ENCODE measurements at regions not wholly inside any gene's neighbourhood (a gene's known extent, or its start where the extent isn't known, plus 50 kb on each side); places are given as distances from the start of the nearest gene placed in this dataset.
"Not testable (repeated sequence)": the region's sequence is repeated elsewhere in the genome, so short reads cannot be mapped to it uniquely, and the experiment has no call there.

GRCh38 chr4:146124023-146124680 is 51.4 kb upstream of the LSM6 start:
- DNase-seq: peak; percentile 1

GRCh38 chr4:146123231-146123630 is 52.3 kb upstream of the LSM6 start:
- no peak for DNase-seq

GRCh38 chr4:146122398-146122797 is 53.1 kb upstream of the LSM6 start:
- DNase-seq: no peak

- no peak for DNase-seq
Measured at GRCh38 chr4:146121757-146122156, 53.8 kb upstream of the LSM6 start.

GRCh38 chr4:146119845-146120404 is 55.6 kb upstream of the LSM6 start:
- DNase-seq: no peak

GRCh38 chr4:146114066-146114465 is 61.5 kb upstream of the LSM6 start:
- no peak for DNase-seq

- DNase-seq: no peak
Measured at GRCh38 chr4:146113171-146113570, 62.3 kb upstream of the LSM6 start.

GRCh38 chr4:146112389-146112788 is 63.1 kb upstream of the LSM6 start:
- peak; percentile 2 for DNase-seq

- DNase-seq: peak; percentile 43
Measured at GRCh38 chr4:146110871-146111485, 64.5 kb upstream of the LSM6 start.

GRCh38 chr4:146108756-146109155 is 66.8 kb upstream of the LSM6 start:
- DNase-seq: no peak

GRCh38 chr4:146107587-146108240 is 67.8 kb upstream of the LSM6 start:
- no peak for DNase-seq

GRCh38 chr4:146105464-146105863 is 70.1 kb upstream of the LSM6 start:
- peak; percentile 92 for DNase-seq

- no peak for DNase-seq
Measured at GRCh38 chr4:146104541-146104940, 71.0 kb upstream of the LSM6 start.

- DNase-seq: not testable (repeated sequence)
Measured at GRCh38 chr4:146104052-146104451, 71.5 kb upstream of the LSM6 start.

- DNase-seq: no peak
Measured at GRCh38 chr4:146099585-146099984, 75.9 kb upstream of the LSM6 start.

GRCh38 chr4:146098978-146099377 is 76.5 kb upstream of the LSM6 start:
- no peak for DNase-seq

- DNase-seq: no peak
Measured at GRCh38 chr4:146098397-146098796, 77.1 kb upstream of the LSM6 start.

GRCh38 chr4:146096371-146096770 is 79.1 kb upstream of the LSM6 start:
- no peak for DNase-seq

GRCh38 chr4:146095860-146096259 is 79.7 kb upstream of the LSM6 start:
- no peak for DNase-seq

- peak; percentile 29 for DNase-seq
Measured at GRCh38 chr4:146095091-146095690, 80.3 kb upstream of the LSM6 start.

- DNase-seq: no peak
Measured at GRCh38 chr4:146088690-146089089, 86.8 kb upstream of the LSM6 start.

- no peak for DNase-seq
Measured at GRCh38 chr4:146087856-146088255, 87.7 kb upstream of the LSM6 start.

- DNase-seq: no peak
Measured at GRCh38 chr4:146076081-146076480, 99.4 kb upstream of the LSM6 start.

GRCh38 chr4:146073517-146073916 is 102.0 kb upstream of the LSM6 start:
- DNase-seq: peak; percentile 20
